Astrocyte of the hippocampus (primary cell): ENCODE measurements at regions not wholly inside any gene's neighbourhood (a gene's known extent, or its start where the extent isn't known, plus 50 kb on each side); places are given as distances from the start of the nearest gene placed in this dataset.

Source experiments
- DNase-seq: peaks from one replicate; pipeline ENCODE4 v3.0.0; 2011; ENCODE audit warnings: low read depth, low spot score

- DNase-seq = no peak
Observed at GRCh38 chr22:47397673-47398072, 635.2 kb downstream of the TBC1D22A start.

- DNase-seq = no peak
Observed at GRCh38 chr22:47396515-47396914, 634.1 kb downstream of the TBC1D22A start.

GRCh38 chr22:47396105-47396504 lies 633.7 kb downstream of the TBC1D22A start:
- no peak for DNase-seq

GRCh38 chr22:47395481-47395880 lies 633.0 kb downstream of the TBC1D22A start:
- peak; percentile 51 for DNase-seq

GRCh38 chr22:47394504-47395440 lies 632.3 kb downstream of the TBC1D22A start:
- peak; percentile 13 for DNase-seq

- no peak for DNase-seq
Observed at GRCh38 chr22:47393191-47393590, 630.7 kb downstream of the TBC1D22A start.

- DNase-seq = no peak
Observed at GRCh38 chr22:47392729-47393128, 630.3 kb downstream of the TBC1D22A start.

- DNase-seq = no peak
Observed at GRCh38 chr22:47392054-47392347, 629.6 kb downstream of the TBC1D22A start.

GRCh38 chr22:47391169-47392053 lies 629.0 kb downstream of the TBC1D22A start:
- DNase-seq = no peak

- no peak for DNase-seq
Observed at GRCh38 chr22:47390026-47390970, 627.8 kb downstream of the TBC1D22A start.

GRCh38 chr22:47389201-47389600 lies 626.8 kb downstream of the TBC1D22A start:
- no peak for DNase-seq

GRCh38 chr22:47388778-47389177 lies 626.3 kb downstream of the TBC1D22A start:
- no peak for DNase-seq

- no peak for DNase-seq
Observed at GRCh38 chr22:47388331-47388730, 625.9 kb downstream of the TBC1D22A start.

- DNase-seq = peak; percentile 62
Observed at GRCh38 chr22:47386812-47387510, 624.5 kb downstream of the TBC1D22A start.

GRCh38 chr22:47384977-47385376 lies 622.5 kb downstream of the TBC1D22A start:
- DNase-seq = no peak

GRCh38 chr22:47382164-47382890 lies 619.9 kb downstream of the TBC1D22A start:
- no peak for DNase-seq

- DNase-seq = no peak
Observed at GRCh38 chr22:47381240-47381639, 618.8 kb downstream of the TBC1D22A start.

GRCh38 chr22:47380692-47381091 lies 618.2 kb downstream of the TBC1D22A start:
- no peak for DNase-seq

- DNase-seq = no peak
Observed at GRCh38 chr22:47379037-47379436, 616.6 kb downstream of the TBC1D22A start.

GRCh38 chr22:47377926-47378560 lies 615.6 kb downstream of the TBC1D22A start:
- DNase-seq = no peak
